H9 (cell line): ENCODE measurements at regions not wholly inside any gene's neighbourhood (a gene's known extent, or its start where the extent isn't known, plus 50 kb on each side); places are given as distances from the start of the nearest gene placed in this dataset.

Experiments used
- DNase-seq: peaks from one replicate; pipeline ENCODE4 v3.0.0-alpha.2; 2017
- H2AFZ ChIP-seq: one replicate; pipeline ENCODE4 v1.6.1; 2013; ENCODE audit warnings: mild to moderate bottlenecking, low read length, control low read depth, moderate library complexity
- H2AK5ac ChIP-seq: 2 replicates; pipeline ENCODE4 v1.6.1; 2013; ENCODE audit warnings: low read length, control low read depth, mixed read lengths; ENCODE audit not compliant: insufficient read length
- H2BK120ac ChIP-seq: one replicate; pipeline ENCODE4 v1.6.1; 2013; ENCODE audit warnings: low read depth, mild to moderate bottlenecking, low read length, control low read depth, inconsistent platforms; ENCODE audit not compliant: poor library complexity, severe bottlenecking
- H2BK12ac ChIP-seq: 2 replicates; pipeline ENCODE4 v1.6.1; 2013; ENCODE audit warnings: low read length, control low read depth, mixed read lengths, low read depth; ENCODE audit not compliant: insufficient read length
- H2BK15ac ChIP-seq: 2 replicates; pipeline ENCODE4 v1.6.1; 2013; ENCODE audit warnings: low read depth, low read length, control low read depth
- H2BK20ac ChIP-seq: one replicate; pipeline ENCODE4 v1.6.1; 2013; ENCODE audit warnings: low read depth, mild to moderate bottlenecking, low read length, control low read depth, inconsistent platforms; ENCODE audit not compliant: poor library complexity, severe bottlenecking
- H2BK5ac ChIP-seq: 2 replicates; pipeline ENCODE4 v1.6.1; 2013; ENCODE audit warnings: low read length, control low read depth, mixed read lengths; ENCODE audit not compliant: insufficient read length
- H3K14ac ChIP-seq: 2 replicates; pipeline ENCODE4 v1.6.1; 2013; ENCODE audit warnings: low read length, control low read depth; ENCODE audit not compliant: insufficient read depth
- H3K18ac ChIP-seq: 2 replicates; pipeline ENCODE4 v1.6.1; 2013; ENCODE audit warnings: low read depth, mild to moderate bottlenecking, mixed read lengths, low read length, control low read depth; ENCODE audit not compliant: insufficient read length
- H3K23ac ChIP-seq: 2 replicates; pipeline ENCODE4 v1.6.1; 2013; ENCODE audit warnings: low read length, control low read depth, mixed read lengths, low read depth; ENCODE audit not compliant: insufficient read length
- H3K23me2 ChIP-seq: 2 replicates; pipeline ENCODE4 v1.6.1; 2013; ENCODE audit warnings: low read depth, mild to moderate bottlenecking, mixed read lengths, low read length, control low read depth; ENCODE audit not compliant: insufficient read length, poor library complexity, severe bottlenecking
- H3K27ac ChIP-seq: 2 replicates; pipeline ENCODE4 v1.5.1; 2013; ENCODE audit warnings: low read length, control low read depth, mixed read lengths, low read depth; ENCODE audit not compliant: insufficient read length
- H3K27me3 ChIP-seq: 2 replicates; pipeline ENCODE4 v1.6.1; 2013; ENCODE audit warnings: low read length, control low read depth, inconsistent platforms; ENCODE audit not compliant: insufficient read depth
- H3K4ac ChIP-seq: 2 replicates; pipeline ENCODE4 v1.6.1; 2013; ENCODE audit warnings: low read depth, mild to moderate bottlenecking, control low read depth, inconsistent platforms, low read length, moderate library complexity
- H3K4me1 ChIP-seq: 2 replicates; pipeline ENCODE4 v1.6.1; 2013; ENCODE audit warnings: low read length, control low read depth, inconsistent platforms; ENCODE audit not compliant: insufficient read depth
- H3K4me2 ChIP-seq: 2 replicates; pipeline ENCODE4 v1.6.1; 2013; ENCODE audit warnings: low read length, control low read depth, mixed read lengths; ENCODE audit not compliant: insufficient read length, insufficient read depth
- H3K56ac ChIP-seq: 2 replicates; pipeline ENCODE4 v1.6.1; 2013; ENCODE audit warnings: low read depth, mild to moderate bottlenecking, mixed read lengths, low read length, control low read depth; ENCODE audit not compliant: insufficient read length
- H3K79me1 ChIP-seq: 2 replicates; pipeline ENCODE4 v1.6.1; 2013; ENCODE audit warnings: low read depth, mild to moderate bottlenecking, moderate library complexity, low read length, control low read depth, inconsistent platforms; ENCODE audit not compliant: insufficient read depth, poor library complexity, severe bottlenecking
- H3K79me2 ChIP-seq: 2 replicates; pipeline ENCODE4 v1.6.1; 2013; ENCODE audit warnings: low read length, control low read depth, inconsistent platforms; ENCODE audit not compliant: insufficient read depth
- H3K9ac ChIP-seq: 2 replicates; pipeline ENCODE4 v1.6.1; 2013; ENCODE audit warnings: low read length, control low read depth, mixed read lengths; ENCODE audit not compliant: insufficient read length; ENCODE audit errors: extremely low read depth
- H3K9me3 ChIP-seq: one replicate; pipeline ENCODE4 v1.6.1; 2013; ENCODE audit warnings: low read depth, low read length, inconsistent platforms; ENCODE audit not compliant: control insufficient read depth
- H3T11ph ChIP-seq: one replicate; pipeline ENCODE4 v1.6.1; 2013; ENCODE audit warnings: mild to moderate bottlenecking, low read length, control low read depth, inconsistent platforms
- H4K20me1 ChIP-seq: one replicate; pipeline ENCODE4 v1.6.1; 2013; ENCODE audit not compliant: control insufficient read depth, insufficient read length, insufficient read depth
- H4K5ac ChIP-seq: 2 replicates; pipeline ENCODE4 v1.6.1; 2013; ENCODE audit warnings: low read depth, mild to moderate bottlenecking, mixed read lengths, low read length, control low read depth; ENCODE audit not compliant: insufficient read length
- H4K8ac ChIP-seq: replicated peaks from 2 replicates; pipeline ENCODE4 v1.6.1; 2013; ENCODE audit warnings: low read length, control low read depth, mixed read lengths, low read depth; ENCODE audit not compliant: insufficient read length
- H4K91ac ChIP-seq: 2 replicates; pipeline ENCODE4 v1.6.1; 2013; ENCODE audit warnings: low read depth, mild to moderate bottlenecking, moderate library complexity, mixed read lengths, low read length, control low read depth; ENCODE audit not compliant: insufficient read length
- H3K27ac Mint-ChIP-seq, 3 experiments: 2 replicates in 2 of 3; 3 replicates in 1 of 3; pipeline ENCODE4 v1.8.0; 2020 to 2021; ENCODE audit warnings: mixed read lengths in 3 of 3, mild to moderate bottlenecking in 1 of 3, moderate library complexity in 1 of 3
- H3K27me3 Mint-ChIP-seq: 2 replicates; pipeline ENCODE4 v1.8.0; 2021; ENCODE audit warnings: low read depth, mild to moderate bottlenecking, moderate library complexity, mixed read lengths
- H3K36me3 Mint-ChIP-seq, 3 experiments: 2 replicates in 2 of 3; 3 replicates in 1 of 3; pipeline ENCODE4 v1.8.0; 2020 to 2021; ENCODE audit warnings: low read depth in 3 of 3, mixed read lengths in 3 of 3; ENCODE audit not compliant: insufficient read depth in 1 of 3
- H3K4me1 Mint-ChIP-seq, 2 experiments: 2 replicates each; pipeline ENCODE4 v1.8.0; 2020; ENCODE audit warnings: mixed read lengths in 2 of 2
- H3K4me3 Mint-ChIP-seq, 2 experiments: 2 replicates in 1 of 2; 3 replicates in 1 of 2; pipeline ENCODE4 v1.8.0; 2020 to 2021; ENCODE audit warnings: mild to moderate bottlenecking in 2 of 2, mixed read lengths in 2 of 2, moderate library complexity in 1 of 2
- H3K9me3 Mint-ChIP-seq, 2 experiments: 2 replicates in 1 of 2; 3 replicates in 1 of 2; pipeline ENCODE4 v1.8.0; 2020; ENCODE audit warnings: mild to moderate bottlenecking in 2 of 2, mixed read lengths in 2 of 2, moderate library complexity in 1 of 2
- WGBS: extraction: QIAGEN DNeasy Blood & Tissue Kit; methylation state at CpG from one replicate; pipeline ENCODE4 v1.1.7; 2013; ENCODE audit warnings: missing lambda C conversion rate, low lambda C conversion rate, mixed read lengths; ENCODE audit not compliant: insufficient read length; ENCODE audit errors: extremely low coverage; 5-methylcytosine and 5-hydroxymethylcytosine counted together
- TF ChIP-seq, protein P1 (sequence below): fragments of 200-600 bp; sonication (generic); conservative IDR thresholded peaks from 3 replicates; pipeline ENCODE4 v1.8.0; 2021; ENCODE audit warnings: antibody characterized with exemption, mild to moderate bottlenecking

DNA sequence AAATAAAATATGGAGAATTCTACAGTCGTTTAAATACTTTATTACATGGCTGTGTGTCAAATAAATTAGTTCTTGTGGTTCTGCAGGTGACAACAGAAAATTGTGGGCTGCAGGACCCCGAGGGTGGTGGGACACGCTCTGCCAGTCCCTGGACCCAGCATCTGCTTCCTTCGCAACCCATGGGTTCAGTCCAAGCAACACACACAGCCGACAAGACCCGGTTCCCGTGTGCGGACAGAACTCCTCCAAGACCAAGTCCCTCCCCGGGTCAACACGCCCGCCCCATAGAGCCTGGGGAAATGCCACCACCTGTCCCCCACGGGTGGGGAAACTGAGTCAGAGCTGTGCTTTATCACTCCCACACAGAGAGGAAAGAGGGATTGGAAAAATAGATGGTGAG lies 238.9 kb downstream of the BRD1 start:
- Histone ChIP-seq H2BK12ac (no peak overlapping the region), H3K4ac (no peak overlapping the region), H3K9ac (no peak overlapping the region), H4K5ac (no peak overlapping the region), H3K27me3 (no peaks in the 10 kb centered on the region), H3K23ac (no peak overlapping the region), H3T11ph (no peak overlapping the region), H3K79me1 (no peaks in the 10 kb centered on the region), H3K23me2 (no peaks in the 10 kb centered on the region), H2BK5ac (no peak overlapping the region), H2AK5ac (no peak overlapping the region), H4K91ac (no peak overlapping the region), H3K9me3 (no peaks in the 10 kb centered on the region), H3K56ac (no peak overlapping the region), H4K8ac (no peak overlapping the region), H3K27ac (no peak overlapping the region), H3K14ac (no peak overlapping the region), H3K4me1 (no peaks in the 10 kb centered on the region), H3K79me2 (no peaks in the 10 kb centered on the region), H3K4me2 (no peak overlapping the region), H2BK20ac (no peak overlapping the region), H4K20me1 (no peaks in the 10 kb centered on the region), H2BK15ac (no peak overlapping the region), H2BK120ac (no peak overlapping the region), H3K18ac (no peak overlapping the region), H2AFZ (no peak overlapping the region)
- Mint-ChIP-seq H3K4me3 (0 out of 5 replicates have a peak overlapping the region, but pooled peaks of 1 of the 2 experiments have one; percentile 30), H3K27me3 (no peaks in the 10 kb centered on the region; the same call in 1 of the 2 replicates), H3K36me3 (no peaks in the 10 kb centered on the region; a peak in 1 of 7 replicates), H3K4me1 (peaks cover 3 to 7% of the 10 kb centered on the region in 2 experiments; a peak in 2 of 4 replicates), H3K9me3 (no peaks in the 10 kb centered on the region; a peak in 1 of 5 replicates), H3K27ac (no peak overlapping the region)
- DNase-seq = no peak
- no CpG with 5 or more reads among the region's 12 CpGs for WGBS
- TF ChIP-seq, protein P1, sequence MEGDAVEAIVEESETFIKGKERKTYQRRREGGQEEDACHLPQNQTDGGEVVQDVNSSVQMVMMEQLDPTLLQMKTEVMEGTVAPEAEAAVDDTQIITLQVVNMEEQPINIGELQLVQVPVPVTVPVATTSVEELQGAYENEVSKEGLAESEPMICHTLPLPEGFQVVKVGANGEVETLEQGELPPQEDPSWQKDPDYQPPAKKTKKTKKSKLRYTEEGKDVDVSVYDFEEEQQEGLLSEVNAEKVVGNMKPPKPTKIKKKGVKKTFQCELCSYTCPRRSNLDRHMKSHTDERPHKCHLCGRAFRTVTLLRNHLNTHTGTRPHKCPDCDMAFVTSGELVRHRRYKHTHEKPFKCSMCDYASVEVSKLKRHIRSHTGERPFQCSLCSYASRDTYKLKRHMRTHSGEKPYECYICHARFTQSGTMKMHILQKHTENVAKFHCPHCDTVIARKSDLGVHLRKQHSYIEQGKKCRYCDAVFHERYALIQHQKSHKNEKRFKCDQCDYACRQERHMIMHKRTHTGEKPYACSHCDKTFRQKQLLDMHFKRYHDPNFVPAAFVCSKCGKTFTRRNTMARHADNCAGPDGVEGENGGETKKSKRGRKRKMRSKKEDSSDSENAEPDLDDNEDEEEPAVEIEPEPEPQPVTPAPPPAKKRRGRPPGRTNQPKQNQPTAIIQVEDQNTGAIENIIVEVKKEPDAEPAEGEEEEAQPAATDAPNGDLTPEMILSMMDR = no peak
